Neural cell (in vitro differentiated cells): ENCODE measurements at regions not wholly inside any gene's neighbourhood (a gene's known extent, or its start where the extent isn't known, plus 50 kb on each side); places are given as distances from the start of the nearest gene placed in this dataset.

ENCODE experiments used
- EZH2 ChIP-seq: fragments of 200-600, 300-800 bp; shearing (Covaris generic), sonication (generic); IDR thresholded peaks from 2 replicates; pipeline ENCODE4 v1.6.1; 2014; ENCODE audit warnings: antibody characterized with exemption, low read length, borderline replicate concordance, mild to moderate bottlenecking; ENCODE audit not compliant: insufficient read depth, poor library complexity, severe bottlenecking
- TF ChIP-seq, protein P1 (sequence below): fragments of 450-650 bp; IDR thresholded peaks from 2 replicates; pipeline ENCODE4 v1.5.1; 2014; ENCODE audit warnings: antibody characterized with exemption, mild to moderate bottlenecking, moderate library complexity; ENCODE audit not compliant: poor library complexity, severe bottlenecking

DNA sequence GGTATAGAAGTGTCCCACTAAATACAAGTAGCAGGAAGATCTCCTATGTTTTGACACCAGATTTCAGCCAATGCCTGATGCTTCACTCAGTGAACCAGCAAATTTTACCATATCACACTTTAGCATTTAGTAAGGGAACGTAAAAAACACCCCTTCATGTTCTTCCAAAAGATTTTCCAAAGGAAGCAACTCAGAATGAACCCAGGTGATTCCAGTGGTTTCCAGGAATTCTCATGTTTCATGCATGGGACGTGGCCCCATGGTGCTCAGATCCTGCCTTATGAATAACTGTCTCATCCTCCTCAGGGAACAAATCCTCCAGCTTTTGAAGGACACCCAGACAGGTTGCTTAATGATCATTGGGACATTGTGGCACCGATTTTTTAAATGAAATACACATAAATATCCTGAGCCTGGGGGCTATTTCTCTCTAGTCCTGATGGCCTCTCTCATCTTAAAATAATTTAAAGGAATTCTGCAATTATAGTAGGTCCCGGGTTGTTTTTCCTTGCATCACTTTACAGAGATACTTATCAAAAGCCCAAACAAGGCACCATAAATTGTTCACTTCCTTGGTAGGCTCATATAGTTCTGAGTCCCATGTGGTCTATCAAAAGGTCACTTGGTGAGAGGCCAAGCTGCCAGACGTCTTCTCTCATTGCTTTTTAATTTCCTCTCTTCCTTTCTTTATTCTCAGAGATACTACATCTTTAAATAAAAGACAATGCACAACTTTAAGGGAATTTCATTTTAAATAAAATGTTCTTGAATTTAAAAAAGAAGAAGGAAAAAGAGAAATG, 261.0 kb downstream of the ZNF516 start:
- no peak for TF ChIP-seq EZH2
- TF ChIP-seq, protein P1, sequence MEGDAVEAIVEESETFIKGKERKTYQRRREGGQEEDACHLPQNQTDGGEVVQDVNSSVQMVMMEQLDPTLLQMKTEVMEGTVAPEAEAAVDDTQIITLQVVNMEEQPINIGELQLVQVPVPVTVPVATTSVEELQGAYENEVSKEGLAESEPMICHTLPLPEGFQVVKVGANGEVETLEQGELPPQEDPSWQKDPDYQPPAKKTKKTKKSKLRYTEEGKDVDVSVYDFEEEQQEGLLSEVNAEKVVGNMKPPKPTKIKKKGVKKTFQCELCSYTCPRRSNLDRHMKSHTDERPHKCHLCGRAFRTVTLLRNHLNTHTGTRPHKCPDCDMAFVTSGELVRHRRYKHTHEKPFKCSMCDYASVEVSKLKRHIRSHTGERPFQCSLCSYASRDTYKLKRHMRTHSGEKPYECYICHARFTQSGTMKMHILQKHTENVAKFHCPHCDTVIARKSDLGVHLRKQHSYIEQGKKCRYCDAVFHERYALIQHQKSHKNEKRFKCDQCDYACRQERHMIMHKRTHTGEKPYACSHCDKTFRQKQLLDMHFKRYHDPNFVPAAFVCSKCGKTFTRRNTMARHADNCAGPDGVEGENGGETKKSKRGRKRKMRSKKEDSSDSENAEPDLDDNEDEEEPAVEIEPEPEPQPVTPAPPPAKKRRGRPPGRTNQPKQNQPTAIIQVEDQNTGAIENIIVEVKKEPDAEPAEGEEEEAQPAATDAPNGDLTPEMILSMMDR, result no peak
